HG02943 (cell line): ENCODE measurements at regions not wholly inside any gene's neighbourhood (a gene's known extent, or its start where the extent isn't known, plus 50 kb on each side); places are given as distances from the start of the nearest gene placed in this dataset.
"Not testable (repeated sequence)": the region's sequence is repeated elsewhere in the genome, so short reads cannot be mapped to it uniquely, and the experiment has no call there.

Experiments
- ATAC-seq: cut with Tn5 transposase; IDR thresholded peaks from one replicate; pipeline ENCODE4 v1.9.1; 2021; ENCODE audit warnings: mild to moderate bottlenecking, low read depth, moderate library complexity; ENCODE audit not compliant: unreplicated experiment

DNA sequence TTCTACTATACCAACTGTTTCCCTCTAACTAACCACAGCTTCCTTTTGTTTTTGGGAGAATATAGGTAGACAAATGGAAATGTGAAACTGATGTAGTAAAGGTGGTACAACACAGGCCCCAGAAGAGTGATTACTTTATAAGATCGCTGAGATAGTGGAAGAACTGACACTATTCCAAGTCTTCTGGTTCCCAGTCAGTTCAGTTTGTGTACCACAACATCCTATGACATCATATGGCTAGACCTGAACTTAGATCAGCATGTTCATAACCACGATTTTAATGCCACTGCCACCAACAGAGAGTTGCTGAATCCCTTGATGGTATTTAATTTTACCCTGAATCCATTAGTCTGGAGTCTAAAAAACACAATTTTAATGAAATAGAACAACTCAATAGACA lies 328.9 kb downstream of the GPD2 start:
- ATAC-seq, result no peak

DNA sequence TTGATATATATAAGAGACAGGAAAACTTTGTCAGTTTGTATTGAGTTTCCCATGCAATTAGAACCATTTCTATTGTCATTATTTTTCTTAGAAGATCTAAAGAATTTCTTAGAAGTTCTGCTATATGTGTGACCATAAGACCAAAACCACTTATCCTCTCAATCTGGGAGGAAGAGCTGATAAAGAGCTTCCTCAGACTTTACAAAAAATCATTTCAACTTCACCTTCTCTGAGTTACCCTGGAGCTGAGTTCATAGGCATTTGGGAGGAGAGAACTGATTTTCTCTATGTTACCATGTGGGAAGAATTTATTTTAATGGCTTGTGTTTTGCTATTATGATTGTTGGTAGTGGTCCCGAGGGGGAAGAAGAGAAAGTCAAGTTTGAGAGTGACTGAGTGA lies 329.3 kb downstream of the GPD2 start:
- ATAC-seq, result no peak

DNA sequence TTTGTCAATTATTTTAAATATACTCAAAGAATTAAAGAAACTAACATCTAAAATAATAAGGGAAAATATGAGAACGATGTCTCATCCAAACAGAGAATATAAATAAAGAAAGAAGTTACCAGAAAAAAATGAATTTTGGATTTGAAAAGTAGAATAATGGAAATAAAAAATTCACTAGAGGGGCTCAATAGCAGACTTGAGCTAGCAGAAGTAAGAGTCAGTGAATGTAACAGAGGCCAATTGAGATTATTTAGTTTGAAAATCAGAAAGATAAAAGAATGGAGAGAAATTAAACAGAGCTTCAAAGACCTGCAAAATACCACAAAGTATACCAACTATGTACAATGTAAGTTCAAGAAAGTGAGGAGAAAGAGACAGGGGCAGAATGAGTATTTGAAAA lies 333.6 kb downstream of the GPD2 start:
- no peak for ATAC-seq

DNA sequence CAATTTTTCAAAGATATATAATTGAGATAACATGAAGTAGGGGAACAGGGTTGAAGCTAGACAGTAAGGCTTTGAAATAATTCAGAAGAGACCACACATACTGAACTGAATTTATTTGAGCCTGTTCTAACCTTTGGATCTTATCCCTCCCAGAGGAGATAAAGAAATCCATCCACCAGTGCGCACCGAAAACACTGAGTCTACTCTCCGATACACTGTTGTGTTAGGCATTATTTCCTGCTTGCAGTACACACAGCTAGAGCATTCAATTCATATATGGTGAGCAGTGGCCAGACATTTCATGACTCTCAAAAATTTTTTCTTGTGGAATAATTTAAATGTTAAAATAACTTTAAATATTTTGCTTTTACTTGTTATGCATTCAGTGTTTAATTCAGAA lies 342.7 kb downstream of the GPD2 start:
- ATAC-seq, result no peak

DNA sequence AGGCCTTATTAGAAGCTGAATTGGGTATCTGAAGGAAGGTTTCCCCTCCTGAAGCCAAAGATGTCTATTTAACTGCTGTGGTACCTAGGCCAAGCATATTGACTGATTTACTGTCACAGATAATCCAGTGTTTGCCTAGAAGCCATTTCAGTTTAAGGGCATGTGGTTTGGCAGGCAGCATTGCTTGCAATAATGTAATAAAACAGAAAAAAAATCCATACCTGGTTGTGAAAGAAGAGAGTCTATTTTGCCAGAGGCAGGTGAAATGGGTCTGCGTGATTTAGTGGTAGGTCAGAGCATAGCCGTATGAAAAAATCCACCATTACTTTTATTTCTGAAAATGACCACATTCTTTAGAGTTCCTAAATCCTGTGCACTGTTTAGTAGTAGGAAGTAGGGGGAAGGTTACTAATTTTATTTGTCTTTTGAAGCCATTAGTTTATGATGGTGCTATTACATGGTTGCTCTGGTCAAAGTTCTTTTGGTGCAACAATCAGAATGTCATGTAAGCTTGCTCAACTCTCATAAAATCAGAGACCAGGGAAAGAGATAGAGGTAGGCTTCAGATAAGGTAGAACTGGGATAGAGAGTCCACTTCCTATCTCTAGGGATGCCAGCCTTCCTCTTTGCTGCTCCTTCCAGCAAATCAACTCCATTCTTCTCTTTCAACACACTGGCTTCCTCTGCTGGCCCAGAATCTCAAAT lies 343.4 kb downstream of the GPD2 start:
- ATAC-seq, result no peak

DNA sequence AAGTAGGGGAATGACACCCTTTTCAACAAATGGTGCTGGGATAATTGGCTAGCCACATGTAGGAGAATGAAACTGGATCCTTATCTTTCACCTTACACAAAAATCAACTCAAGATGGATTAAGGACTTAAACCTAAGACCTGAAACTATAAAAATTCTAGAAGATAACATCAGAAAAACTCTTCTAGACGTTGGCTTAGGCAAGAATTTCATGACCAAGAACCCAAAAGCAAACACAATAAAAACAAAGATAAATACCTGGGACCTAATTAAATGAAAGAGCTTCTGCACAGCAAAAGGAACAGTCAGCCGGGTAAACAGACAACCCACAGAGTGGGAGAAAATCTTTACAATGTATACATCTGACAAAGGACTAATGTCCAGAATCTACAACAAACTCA lies 345.5 kb downstream of the GPD2 start:
- not testable (repeated sequence) for ATAC-seq

DNA sequence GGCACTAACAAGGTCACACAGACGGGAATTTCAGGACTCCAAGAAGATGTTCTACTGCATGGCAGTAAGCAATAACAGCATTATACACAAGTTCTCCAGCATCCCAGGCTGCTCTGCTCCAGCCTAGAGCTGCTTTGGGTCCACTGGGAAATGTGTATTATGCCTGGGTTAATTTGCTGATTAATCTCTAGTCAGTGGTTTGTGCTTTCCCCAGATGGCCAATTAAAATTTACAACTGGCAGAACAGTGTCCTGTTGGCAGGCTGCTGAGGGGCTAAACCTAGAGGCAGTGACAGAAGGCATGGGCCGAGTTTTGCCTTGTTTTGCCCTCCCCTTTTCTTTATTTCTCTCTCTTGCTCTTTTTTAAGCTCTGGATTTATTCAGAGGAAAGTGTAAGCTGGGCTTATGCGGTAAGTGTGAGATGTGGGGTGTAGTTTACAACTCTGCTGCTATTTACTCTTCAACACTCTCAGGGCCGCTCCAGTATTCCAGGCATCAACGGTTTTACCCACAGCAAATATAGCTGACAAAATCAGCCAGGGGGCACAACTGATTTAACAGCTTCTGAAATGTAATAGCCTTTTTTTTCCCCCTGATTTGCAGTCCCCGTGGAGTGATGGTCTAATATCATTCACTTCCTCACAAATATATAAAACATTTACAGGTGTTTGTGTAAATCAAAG lies 348.0 kb downstream of the GPD2 start:
- no peak for ATAC-seq

DNA sequence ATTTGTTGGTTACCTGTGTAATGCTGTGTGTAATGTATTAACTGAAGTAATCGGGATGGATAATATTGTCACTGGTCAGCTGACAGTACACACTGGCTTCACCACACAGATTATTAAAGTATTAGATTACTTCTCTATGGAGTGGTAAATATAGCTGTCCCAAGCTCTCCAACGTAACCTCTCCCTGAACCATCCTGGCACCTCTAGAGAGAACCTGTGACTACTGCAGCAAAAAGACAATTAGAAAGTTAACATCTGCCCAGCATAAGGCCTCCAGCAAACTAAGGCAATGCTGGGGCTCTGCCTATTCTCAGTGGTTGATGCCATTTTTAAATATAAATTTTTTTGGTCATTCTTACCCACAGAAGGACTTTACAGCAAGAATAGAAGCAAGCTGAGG lies 351.3 kb downstream of the GPD2 start:
- ATAC-seq, result no peak

DNA sequence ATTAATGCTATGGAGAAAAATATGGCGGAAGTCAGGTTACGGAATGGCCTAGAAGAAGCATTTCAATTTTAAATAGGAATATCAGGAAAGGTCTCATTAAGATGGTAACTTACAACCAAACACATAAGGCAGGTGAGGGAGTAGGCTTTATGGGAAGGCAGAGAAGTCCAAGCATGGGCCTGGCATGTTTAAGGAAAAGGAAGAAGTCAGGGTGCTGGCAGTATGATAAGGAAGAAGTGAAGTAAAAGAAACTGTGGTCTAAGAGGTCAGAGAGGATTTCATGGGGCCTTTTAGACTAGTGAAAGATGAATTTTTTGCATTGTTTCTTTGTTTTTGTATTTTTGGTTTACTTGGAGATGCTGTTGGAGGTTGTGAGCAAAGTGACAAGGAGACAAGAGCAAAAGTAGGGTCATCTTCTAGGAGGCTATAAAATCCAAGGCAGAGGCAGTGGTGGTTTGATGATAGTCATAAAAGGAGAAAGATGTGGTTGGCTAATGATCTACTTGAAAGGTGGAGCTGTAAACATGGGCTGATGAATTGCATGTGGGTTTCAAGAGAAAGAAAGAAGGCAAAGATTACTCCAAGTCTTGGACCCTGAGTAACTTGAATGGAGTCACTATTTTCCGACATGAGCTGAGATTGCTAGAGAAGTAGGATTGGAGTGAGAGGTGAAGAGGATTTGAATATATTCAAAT lies 354.3 kb downstream of the GPD2 start:
- no peak for ATAC-seq

DNA sequence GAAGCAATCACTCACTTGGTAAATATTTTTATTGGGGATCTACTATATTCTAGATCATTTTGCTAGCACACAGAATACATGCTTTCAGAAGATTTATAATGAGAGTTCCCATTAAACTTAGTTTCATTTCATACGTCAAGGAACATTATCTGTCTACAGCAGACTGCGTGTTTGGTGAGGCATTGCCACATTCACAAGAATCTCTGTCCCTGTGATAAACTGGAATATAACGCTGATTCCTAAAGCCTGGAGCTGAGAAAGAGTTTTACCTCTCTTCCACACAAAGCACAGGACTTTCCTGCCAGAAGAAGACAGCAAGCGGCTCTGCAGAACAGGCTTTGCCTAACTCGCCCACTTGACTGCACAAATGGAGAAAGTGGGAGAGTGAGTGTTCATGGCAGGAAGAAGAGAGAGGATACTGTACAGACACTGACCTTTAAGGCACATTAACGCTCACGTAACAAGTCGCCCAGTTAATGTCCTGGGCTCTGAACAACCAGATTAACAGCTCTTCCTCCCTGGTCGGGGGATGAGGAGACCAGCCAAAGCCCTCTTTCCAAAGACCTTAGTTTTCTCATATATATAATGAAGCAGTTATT lies 356.2 kb downstream of the GPD2 start:
- no peak for ATAC-seq

DNA sequence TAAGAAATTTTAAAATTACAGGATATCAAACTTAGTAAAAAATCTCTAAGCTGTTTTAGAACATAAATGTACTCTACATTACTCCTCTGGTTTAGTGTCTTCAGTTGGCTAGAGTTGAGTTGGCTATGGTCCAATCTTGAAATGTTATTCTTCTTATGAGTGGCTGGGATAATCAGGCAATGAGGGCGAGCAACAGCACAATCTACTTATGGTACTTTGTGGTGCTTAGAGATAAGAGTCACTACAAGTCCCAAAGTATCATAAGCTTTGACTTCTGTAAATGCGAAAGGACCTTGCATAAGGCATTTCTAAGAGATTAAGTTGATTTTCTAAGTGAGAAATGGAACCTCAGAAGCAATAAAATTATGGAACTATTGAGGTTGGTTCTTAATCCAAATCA lies 361.7 kb downstream of the GPD2 start:
- ATAC-seq, result no peak

DNA sequence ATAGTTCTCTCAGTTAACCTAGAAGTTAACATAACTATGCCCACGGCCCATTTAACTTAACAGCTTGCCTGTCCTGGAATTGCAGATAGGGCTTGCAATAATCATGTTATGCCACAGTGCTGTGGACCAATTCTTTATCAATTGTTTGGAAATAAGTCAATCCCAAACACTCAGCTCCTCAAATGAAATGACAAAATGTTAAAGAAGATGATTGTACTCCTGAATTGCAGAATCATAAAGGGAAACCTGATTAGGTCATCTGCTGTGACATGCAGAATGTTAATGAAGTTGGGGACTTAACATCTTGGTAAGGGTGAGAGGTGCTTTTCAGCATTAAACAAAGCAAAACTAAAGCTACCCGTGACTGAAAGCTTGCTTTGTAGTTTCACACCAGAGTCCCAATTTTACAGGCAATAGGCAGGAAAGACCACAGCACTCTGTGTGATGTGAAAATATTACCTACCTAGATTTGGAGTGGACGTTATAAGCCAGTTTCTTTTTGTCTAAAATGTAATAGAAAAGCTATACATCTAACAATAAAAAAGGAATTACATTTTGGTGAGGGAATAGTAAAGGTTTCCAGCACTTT lies 364.0 kb downstream of the GPD2 start:
- no peak for ATAC-seq

DNA sequence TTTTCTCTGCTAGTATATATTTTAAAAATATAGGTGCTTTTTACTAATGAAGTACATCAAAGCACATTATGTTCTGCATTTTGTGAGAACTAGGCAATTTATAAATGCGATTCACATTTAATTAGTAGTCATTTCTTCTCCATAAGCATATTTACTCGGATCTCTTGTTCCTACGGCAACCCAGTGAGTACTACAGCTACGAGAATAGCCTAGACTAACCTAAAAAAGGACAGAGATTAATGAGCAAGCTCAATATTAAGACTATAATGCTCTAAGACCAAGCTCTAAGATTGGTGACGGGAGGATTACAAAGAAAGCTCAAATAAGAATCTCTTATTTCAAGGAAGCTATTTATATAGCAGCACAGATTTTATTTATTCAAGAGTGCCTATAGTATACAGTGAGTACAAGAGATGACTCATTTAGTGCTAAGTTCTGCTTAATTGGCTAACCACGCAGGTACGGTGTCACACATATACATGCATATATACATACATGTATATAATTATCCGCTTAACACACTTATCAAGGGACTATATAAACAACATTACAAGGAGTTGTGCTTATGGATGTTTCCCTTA lies 364.7 kb downstream of the GPD2 start:
- ATAC-seq, result no peak

DNA sequence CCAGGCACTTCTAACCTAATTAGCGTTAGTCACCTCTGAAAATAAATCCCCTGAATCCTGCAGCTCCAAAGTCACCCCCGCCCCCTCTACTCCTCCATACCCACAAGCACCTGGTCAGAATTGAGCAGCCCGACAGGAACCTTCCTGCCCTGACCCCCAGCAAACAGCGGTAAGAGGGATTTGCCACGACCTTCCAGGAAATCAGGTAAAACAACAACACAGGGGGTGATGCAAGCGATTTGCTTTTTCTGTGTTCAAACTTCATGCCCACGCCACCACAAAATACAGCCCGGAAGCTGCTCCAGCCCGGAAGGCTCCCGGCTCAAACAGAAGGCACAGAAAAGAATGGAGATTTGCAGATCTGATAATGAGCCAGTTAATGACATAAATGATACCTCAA lies 367.1 kb downstream of the GPD2 start:
- no peak for ATAC-seq

DNA sequence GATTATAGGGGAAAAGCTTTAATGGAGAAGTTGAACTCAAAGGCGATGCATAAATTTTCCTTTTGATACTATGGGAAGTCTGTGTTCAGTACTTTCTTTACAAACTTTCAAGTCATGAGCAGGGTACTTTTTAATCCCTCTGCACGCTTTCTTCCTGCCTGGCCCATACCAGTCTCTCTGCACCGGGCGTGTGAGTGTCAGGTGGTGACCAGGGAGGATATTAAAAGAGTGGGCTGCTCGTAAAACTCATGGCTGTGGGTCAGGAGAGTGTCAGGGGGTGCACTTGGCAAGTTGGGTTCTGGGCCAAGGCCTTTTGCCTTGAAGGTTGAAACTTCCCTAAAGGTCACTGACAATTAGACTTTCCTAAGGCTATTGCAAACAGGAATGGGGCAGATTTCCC lies 367.8 kb downstream of the GPD2 start:
- ATAC-seq, result no peak

DNA sequence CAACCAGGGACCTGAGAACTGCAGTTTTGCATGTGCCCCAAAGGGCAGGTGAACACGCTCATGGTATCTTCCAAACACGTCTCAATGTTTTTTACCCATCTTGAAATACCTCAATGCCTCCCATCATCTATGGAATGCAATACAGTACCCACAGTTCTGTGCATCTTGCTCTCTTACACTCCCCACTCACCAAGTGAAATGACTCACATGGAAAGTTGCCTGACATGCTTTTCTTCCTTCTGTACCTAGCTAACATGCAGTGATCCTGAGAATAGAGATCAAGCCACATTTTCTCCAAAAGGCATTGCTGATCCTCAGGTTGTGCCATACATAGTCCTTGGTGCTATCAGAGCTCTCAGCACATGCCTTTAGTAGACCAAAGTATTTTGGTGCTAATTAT lies 373.9 kb downstream of the GPD2 start:
- ATAC-seq, result no peak

DNA sequence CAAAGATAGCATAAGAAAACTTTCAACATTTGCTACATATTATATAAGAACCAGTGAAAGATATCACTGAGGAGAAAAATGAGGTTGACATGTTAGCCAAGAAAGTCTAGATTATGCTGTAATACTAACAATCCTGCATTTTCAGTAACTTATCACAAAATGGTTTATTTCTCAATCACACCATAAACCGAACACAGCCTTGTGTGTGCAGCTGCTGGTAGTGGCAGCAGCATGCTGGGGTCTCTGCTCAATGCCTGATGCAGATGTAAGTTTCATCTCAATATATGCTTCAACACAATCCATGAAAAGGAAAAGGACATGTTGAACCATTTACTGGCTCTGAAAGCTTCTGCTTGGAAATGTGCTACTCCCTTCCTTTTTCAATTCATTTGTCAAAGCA lies 376.3 kb downstream of the GPD2 start:
- ATAC-seq, result no peak

DNA sequence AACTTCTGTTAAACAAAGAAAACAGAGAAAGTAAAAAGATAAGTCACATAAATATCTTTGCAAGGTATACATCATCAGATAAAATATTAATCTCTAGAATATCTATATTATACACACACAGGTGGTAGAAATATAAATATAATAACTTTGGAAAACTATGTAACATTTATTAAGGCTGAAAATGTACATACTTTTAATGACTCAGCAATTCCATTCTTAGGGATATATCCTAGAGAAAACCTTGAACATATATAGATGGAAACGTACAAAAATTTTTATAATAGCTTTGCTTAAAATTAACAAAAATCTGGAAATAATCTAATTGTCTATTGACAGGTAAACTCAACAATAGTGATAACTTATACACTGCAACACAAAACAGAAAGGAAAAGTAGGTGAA lies 381.3 kb downstream of the GPD2 start:
- no peak for ATAC-seq

DNA sequence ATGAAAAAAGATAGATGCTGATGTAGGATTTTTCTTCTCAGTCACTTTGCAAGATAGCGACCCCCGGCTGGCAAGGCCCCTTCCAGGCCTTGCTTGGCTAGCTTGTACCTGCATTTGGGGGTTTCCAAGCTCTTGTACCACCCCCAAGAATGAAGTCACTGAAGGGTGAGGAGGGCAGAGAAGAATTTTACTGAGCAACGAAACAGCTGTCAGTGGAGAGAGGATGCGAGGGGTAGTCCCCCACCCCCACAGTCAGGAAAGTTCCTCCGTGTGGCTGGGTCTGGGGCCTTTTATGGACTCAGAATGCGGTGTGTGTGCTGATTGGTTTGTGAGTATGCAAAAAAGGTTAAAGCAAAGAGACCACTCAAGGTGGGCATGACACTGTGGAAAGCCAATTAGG lies 382.0 kb downstream of the GPD2 start:
- no peak for ATAC-seq

DNA sequence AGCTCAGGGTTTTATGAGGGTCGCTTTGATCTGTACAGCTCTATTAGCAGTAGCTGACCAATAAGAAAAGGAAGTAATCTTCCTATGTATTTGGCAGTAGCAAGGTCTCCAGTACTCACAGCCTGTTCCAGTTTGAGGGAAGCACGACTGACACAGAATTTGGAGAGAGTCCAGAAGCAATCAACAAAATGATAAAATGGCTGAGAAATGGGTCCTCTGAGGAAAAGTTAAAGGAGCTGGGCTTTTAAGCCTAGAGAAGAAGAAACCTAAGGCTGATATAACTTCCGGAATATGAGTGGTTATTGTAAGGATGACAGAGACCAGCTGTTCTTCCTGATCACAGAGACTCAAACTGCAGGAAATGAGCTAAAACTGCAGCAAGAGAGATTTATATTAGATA lies 382.8 kb downstream of the GPD2 start:
- no peak for ATAC-seq
